ENCODE measurements at regions not wholly inside any gene's neighbourhood (a gene's known extent, or its start where the extent isn't known, plus 50 kb on each side); places are given as distances from the start of the nearest gene placed in this dataset.

GRCh38 chr10:113329121-113329596, 223.7 kb upstream of the HABP2 start:
- peak; percentile 63 for DNase-seq
- no peak overlapping the region for H3K4me3 ChIP-seq
- no peaks in the 10 kb centered on the region for H3K27me3 ChIP-seq
- 0 out of 2 replicates have a peak, but pooled peaks cover 6% of the 10 kb centered on the region for H3K9me3 ChIP-seq
- no peaks in the 10 kb centered on the region for H3K36me3 ChIP-seq

GRCh38 chr10:113331961-113332360, 220.9 kb upstream of the HABP2 start:
- no peaks in the 10 kb centered on the region for H3K36me3 ChIP-seq
- no peak overlapping the region for H3K4me3 ChIP-seq
- DNase-seq = no peak
- H3K27me3 ChIP-seq = no peaks in the 10 kb centered on the region
- H3K9me3 ChIP-seq = peaks cover 21% of the 10 kb centered on the region; the same call in 1 of the 2 replicates

- H3K27me3 ChIP-seq = no peaks in the 10 kb centered on the region
- DNase-seq = no peak
- no peaks in the 10 kb centered on the region for H3K36me3 ChIP-seq
- peaks cover 21% of the 10 kb centered on the region; the same call in 1 of the 2 replicates for H3K9me3 ChIP-seq
- no peak overlapping the region for H3K4me3 ChIP-seq
These were observed 219.5 kb upstream of the HABP2 start for GRCh38 chr10:113333313-113333712.

- no peaks in the 10 kb centered on the region for H3K36me3 ChIP-seq
- H3K9me3 ChIP-seq = peaks cover 21% of the 10 kb centered on the region; the same call in 1 of the 2 replicates
- H3K4me3 ChIP-seq = no peak overlapping the region
- DNase-seq = peak; percentile 69
- H3K27me3 ChIP-seq = no peaks in the 10 kb centered on the region
These were observed 217.3 kb upstream of the HABP2 start for GRCh38 chr10:113335592-113335991.

- DNase-seq = no peak
- Histone ChIP-seq H3K36me3 (no peaks in the 10 kb centered on the region), H3K9me3 (peaks cover 19% of the 10 kb centered on the region; the same call in 1 of the 2 replicates), H3K27me3 (no peaks in the 10 kb centered on the region), H3K4me3 (no peak overlapping the region)
These were observed 216.2 kb upstream of the HABP2 start for GRCh38 chr10:113336549-113337130.

- H3K36me3 ChIP-seq = no peaks in the 10 kb centered on the region
- no peak for DNase-seq
- H3K9me3 ChIP-seq = peaks cover 19% of the 10 kb centered on the region; the same call in 1 of the 2 replicates
- no peak overlapping the region for H3K4me3 ChIP-seq
- H3K27me3 ChIP-seq = no peaks in the 10 kb centered on the region
These were observed 215.7 kb upstream of the HABP2 start for GRCh38 chr10:113337142-113337541.

- Histone ChIP-seq H3K36me3 (no peaks in the 10 kb centered on the region), H3K27me3 (no peaks in the 10 kb centered on the region)
These were observed 213.7 kb upstream of the HABP2 start for GRCh38 chr10:113339121-113339520.

GRCh38 chr10:113340282-113340681, 212.6 kb upstream of the HABP2 start:
- Histone ChIP-seq H3K36me3 (no peaks in the 10 kb centered on the region), H3K27me3 (no peaks in the 10 kb centered on the region)

More at GRCh38 chr10:113339121-113339520, 213.7 kb upstream of the HABP2 start:
- no peak for DNase-seq
- Histone ChIP-seq H3K4me3 (no peak overlapping the region), H3K9me3 (peaks cover 16% of the 10 kb centered on the region; the same call in 1 of the 2 replicates)

GRCh38 chr10:113341138-113341537, 211.7 kb upstream of the HABP2 start:
- DNase-seq = no peak

More at GRCh38 chr10:113340282-113340681, 212.6 kb upstream of the HABP2 start:
- Histone ChIP-seq H3K4me3 (no peak overlapping the region), H3K9me3 (peaks cover 8% of the 10 kb centered on the region; the same call in 1 of the 2 replicates)
- DNase-seq = no peak

GRCh38 chr10:113345826-113346624, 206.8 kb upstream of the HABP2 start:
- DNase-seq = no peak
- Histone ChIP-seq H3K36me3 (no peaks in the 10 kb centered on the region), H3K9me3 (no peaks in the 10 kb centered on the region), H3K27me3 (no peaks in the 10 kb centered on the region), H3K4me3 (no peak overlapping the region)

More at GRCh38 chr10:113341138-113341537, 211.7 kb upstream of the HABP2 start:
- H3K9me3 ChIP-seq = peaks cover 3% of the 10 kb centered on the region; the same call in 1 of the 2 replicates
- H3K36me3 ChIP-seq = no peaks in the 10 kb centered on the region
- no peak overlapping the region for H3K4me3 ChIP-seq
- H3K27me3 ChIP-seq = no peaks in the 10 kb centered on the region

- Histone ChIP-seq H3K4me3 (no peak overlapping the region), H3K36me3 (no peaks in the 10 kb centered on the region), H3K27me3 (no peaks in the 10 kb centered on the region), H3K9me3 (no peaks in the 10 kb centered on the region)
- peak; percentile 78 for DNase-seq
These were observed 205.3 kb upstream of the HABP2 start for GRCh38 chr10:113347508-113347907.

- Histone ChIP-seq H3K36me3 (no peaks in the 10 kb centered on the region), H3K27me3 (no peaks in the 10 kb centered on the region), H3K4me3 (no peak overlapping the region), H3K9me3 (no peaks in the 10 kb centered on the region)
- no peak for DNase-seq
These were observed 204.2 kb upstream of the HABP2 start for GRCh38 chr10:113348694-113349093.

- no peak overlapping the region for H3K4me3 ChIP-seq
- H3K36me3 ChIP-seq = no peaks in the 10 kb centered on the region
- no peak for DNase-seq
- no peaks in the 10 kb centered on the region for H3K27me3 ChIP-seq
- H3K9me3 ChIP-seq = no peaks in the 10 kb centered on the region
These were observed 202.4 kb upstream of the HABP2 start for GRCh38 chr10:113350311-113351040.

GRCh38 chr10:113354711-113355110, 198.1 kb upstream of the HABP2 start:
- H3K9me3 ChIP-seq = no peaks in the 10 kb centered on the region
- no peaks in the 10 kb centered on the region for H3K36me3 ChIP-seq
- H3K27me3 ChIP-seq = no peaks in the 10 kb centered on the region
- DNase-seq = no peak
- no peak overlapping the region for H3K4me3 ChIP-seq

- Histone ChIP-seq H3K9me3 (no peaks in the 10 kb centered on the region), H3K36me3 (no peaks in the 10 kb centered on the region), H3K27me3 (no peaks in the 10 kb centered on the region), H3K4me3 (no peak overlapping the region)
- DNase-seq = no peak
These were observed 195.8 kb upstream of the HABP2 start for GRCh38 chr10:113356794-113357680.

- DNase-seq = no peak
- H3K4me3 ChIP-seq = no peak overlapping the region
- no peaks in the 10 kb centered on the region for H3K9me3 ChIP-seq
- no peaks in the 10 kb centered on the region for H3K36me3 ChIP-seq
- no peaks in the 10 kb centered on the region for H3K27me3 ChIP-seq
These were observed 195.1 kb upstream of the HABP2 start for GRCh38 chr10:113357681-113358300.

All from MG63 (cell line).